SK-N-MC (cell line): ENCODE measurements at regions not wholly inside any gene's neighbourhood (a gene's known extent, or its start where the extent isn't known, plus 50 kb on each side); places are given as distances from the start of the nearest gene placed in this dataset.

Experiments used
- EZH2 ChIP-seq: fragments of 200-600 bp; sonication (generic); IDR thresholded peaks from one replicate; pipeline ENCODE4 v1.6.1; 2017; ENCODE audit warnings: antibody characterized with exemption
- POLR2AphosphoS5 ChIP-seq: IDR thresholded peaks from 2 replicates; pipeline ENCODE4 v1.6.1; 2012; ENCODE audit warnings: mild to moderate bottlenecking, low read depth, low read length, borderline replicate concordance

GRCh38 chr2:143988082-143988481 lies 531.8 kb downstream of the ZEB2 start:
- TF ChIP-seq EZH2, result no peak
- no peak for TF ChIP-seq POLR2AphosphoS5
